Right lobe of liver (tissue), 4 donors: ENCODE measurements at regions not wholly inside any gene's neighbourhood (a gene's known extent, or its start where the extent isn't known, plus 50 kb on each side); places are given as distances from the start of the nearest gene placed in this dataset.
"Not testable (repeated sequence)": the region's sequence is repeated elsewhere in the genome, so short reads cannot be mapped to it uniquely, and the experiment has no call there.

Experiments
- CTCF ChIP-seq, 4 donors: fragments of 200-600 bp in 3 of 4; fragments of 450-650 bp in 1 of 4; IDR thresholded peaks; one replicate each; pipeline versions ENCODE4 v1.5.1 to v1.8.0; 2016 to 2022; ENCODE audit warnings: antibody characterized with exemption in 4 of 4, mild to moderate bottlenecking in 2 of 4
- POLR2A ChIP-seq: fragments of 450-650 bp; IDR thresholded peaks from one replicate; pipeline ENCODE4 v1.6.1; 2017; ENCODE audit warnings: antibody characterized with exemption, mild to moderate bottlenecking
- donor health status: DM: no; HTN: no; CAD: no.
- donor health status: DM: no; HTN: no; CAD: no.
- donor health status: DM: no; HTN: yes; CAD: no.

- not testable (repeated sequence) for TF ChIP-seq CTCF (IDR thresholded peaks at IDR 0.05); POLR2A
Observed at GRCh38 chrY:12448561-12448960, 252.5 kb upstream of the USP9Y start.
